H9 (cell line): ENCODE measurements at regions not wholly inside any gene's neighbourhood (a gene's known extent, or its start where the extent isn't known, plus 50 kb on each side); places are given as distances from the start of the nearest gene placed in this dataset.

Experiments
- DNase-seq: peaks from one replicate; pipeline ENCODE4 v3.0.0-alpha.2; 2017
- H2AFZ ChIP-seq: one replicate; pipeline ENCODE4 v1.6.1; 2013; ENCODE audit warnings: mild to moderate bottlenecking, low read length, control low read depth, moderate library complexity
- H2AK5ac ChIP-seq: 2 replicates; pipeline ENCODE4 v1.6.1; 2013; ENCODE audit warnings: low read length, control low read depth, mixed read lengths; ENCODE audit not compliant: insufficient read length
- H2BK120ac ChIP-seq: one replicate; pipeline ENCODE4 v1.6.1; 2013; ENCODE audit warnings: low read depth, mild to moderate bottlenecking, low read length, control low read depth, inconsistent platforms; ENCODE audit not compliant: poor library complexity, severe bottlenecking
- H2BK12ac ChIP-seq: 2 replicates; pipeline ENCODE4 v1.6.1; 2013; ENCODE audit warnings: low read length, control low read depth, mixed read lengths, low read depth; ENCODE audit not compliant: insufficient read length
- H2BK15ac ChIP-seq: 2 replicates; pipeline ENCODE4 v1.6.1; 2013; ENCODE audit warnings: low read depth, low read length, control low read depth
- H2BK20ac ChIP-seq: one replicate; pipeline ENCODE4 v1.6.1; 2013; ENCODE audit warnings: low read depth, mild to moderate bottlenecking, low read length, control low read depth, inconsistent platforms; ENCODE audit not compliant: poor library complexity, severe bottlenecking
- H2BK5ac ChIP-seq: 2 replicates; pipeline ENCODE4 v1.6.1; 2013; ENCODE audit warnings: low read length, control low read depth, mixed read lengths; ENCODE audit not compliant: insufficient read length
- H3K14ac ChIP-seq: 2 replicates; pipeline ENCODE4 v1.6.1; 2013; ENCODE audit warnings: low read length, control low read depth; ENCODE audit not compliant: insufficient read depth
- H3K18ac ChIP-seq: 2 replicates; pipeline ENCODE4 v1.6.1; 2013; ENCODE audit warnings: low read depth, mild to moderate bottlenecking, mixed read lengths, low read length, control low read depth; ENCODE audit not compliant: insufficient read length
- H3K23ac ChIP-seq: 2 replicates; pipeline ENCODE4 v1.6.1; 2013; ENCODE audit warnings: low read length, control low read depth, mixed read lengths, low read depth; ENCODE audit not compliant: insufficient read length
- H3K23me2 ChIP-seq: 2 replicates; pipeline ENCODE4 v1.6.1; 2013; ENCODE audit warnings: low read depth, mild to moderate bottlenecking, mixed read lengths, low read length, control low read depth; ENCODE audit not compliant: insufficient read length, poor library complexity, severe bottlenecking
- H3K27ac ChIP-seq: 2 replicates; pipeline ENCODE4 v1.5.1; 2013; ENCODE audit warnings: low read length, control low read depth, mixed read lengths, low read depth; ENCODE audit not compliant: insufficient read length
- H3K27me3 ChIP-seq: 2 replicates; pipeline ENCODE4 v1.6.1; 2013; ENCODE audit warnings: low read length, control low read depth, inconsistent platforms; ENCODE audit not compliant: insufficient read depth
- H3K4ac ChIP-seq: 2 replicates; pipeline ENCODE4 v1.6.1; 2013; ENCODE audit warnings: low read depth, mild to moderate bottlenecking, control low read depth, inconsistent platforms, low read length, moderate library complexity
- H3K4me1 ChIP-seq: 2 replicates; pipeline ENCODE4 v1.6.1; 2013; ENCODE audit warnings: low read length, control low read depth, inconsistent platforms; ENCODE audit not compliant: insufficient read depth
- H3K4me2 ChIP-seq: 2 replicates; pipeline ENCODE4 v1.6.1; 2013; ENCODE audit warnings: low read length, control low read depth, mixed read lengths; ENCODE audit not compliant: insufficient read length, insufficient read depth
- H3K56ac ChIP-seq: 2 replicates; pipeline ENCODE4 v1.6.1; 2013; ENCODE audit warnings: low read depth, mild to moderate bottlenecking, mixed read lengths, low read length, control low read depth; ENCODE audit not compliant: insufficient read length
- H3K79me1 ChIP-seq: 2 replicates; pipeline ENCODE4 v1.6.1; 2013; ENCODE audit warnings: low read depth, mild to moderate bottlenecking, moderate library complexity, low read length, control low read depth, inconsistent platforms; ENCODE audit not compliant: insufficient read depth, poor library complexity, severe bottlenecking
- H3K79me2 ChIP-seq: 2 replicates; pipeline ENCODE4 v1.6.1; 2013; ENCODE audit warnings: low read length, control low read depth, inconsistent platforms; ENCODE audit not compliant: insufficient read depth
- H3K9ac ChIP-seq: 2 replicates; pipeline ENCODE4 v1.6.1; 2013; ENCODE audit warnings: low read length, control low read depth, mixed read lengths; ENCODE audit not compliant: insufficient read length; ENCODE audit errors: extremely low read depth
- H3K9me3 ChIP-seq: one replicate; pipeline ENCODE4 v1.6.1; 2013; ENCODE audit warnings: low read depth, low read length, inconsistent platforms; ENCODE audit not compliant: control insufficient read depth
- H3T11ph ChIP-seq: one replicate; pipeline ENCODE4 v1.6.1; 2013; ENCODE audit warnings: mild to moderate bottlenecking, low read length, control low read depth, inconsistent platforms
- H4K20me1 ChIP-seq: one replicate; pipeline ENCODE4 v1.6.1; 2013; ENCODE audit not compliant: control insufficient read depth, insufficient read length, insufficient read depth
- H4K5ac ChIP-seq: 2 replicates; pipeline ENCODE4 v1.6.1; 2013; ENCODE audit warnings: low read depth, mild to moderate bottlenecking, mixed read lengths, low read length, control low read depth; ENCODE audit not compliant: insufficient read length
- H4K8ac ChIP-seq: replicated peaks from 2 replicates; pipeline ENCODE4 v1.6.1; 2013; ENCODE audit warnings: low read length, control low read depth, mixed read lengths, low read depth; ENCODE audit not compliant: insufficient read length
- H4K91ac ChIP-seq: 2 replicates; pipeline ENCODE4 v1.6.1; 2013; ENCODE audit warnings: low read depth, mild to moderate bottlenecking, moderate library complexity, mixed read lengths, low read length, control low read depth; ENCODE audit not compliant: insufficient read length
- H3K27ac Mint-ChIP-seq, 3 experiments: 2 replicates in 2 of 3; 3 replicates in 1 of 3; pipeline ENCODE4 v1.8.0; 2020 to 2021; ENCODE audit warnings: mixed read lengths in 3 of 3, mild to moderate bottlenecking in 1 of 3, moderate library complexity in 1 of 3
- H3K27me3 Mint-ChIP-seq: 2 replicates; pipeline ENCODE4 v1.8.0; 2021; ENCODE audit warnings: low read depth, mild to moderate bottlenecking, moderate library complexity, mixed read lengths
- H3K36me3 Mint-ChIP-seq, 3 experiments: 2 replicates in 2 of 3; 3 replicates in 1 of 3; pipeline ENCODE4 v1.8.0; 2020 to 2021; ENCODE audit warnings: low read depth in 3 of 3, mixed read lengths in 3 of 3; ENCODE audit not compliant: insufficient read depth in 1 of 3
- H3K4me1 Mint-ChIP-seq, 2 experiments: 2 replicates each; pipeline ENCODE4 v1.8.0; 2020; ENCODE audit warnings: mixed read lengths in 2 of 2
- H3K4me3 Mint-ChIP-seq, 2 experiments: 2 replicates in 1 of 2; 3 replicates in 1 of 2; pipeline ENCODE4 v1.8.0; 2020 to 2021; ENCODE audit warnings: mild to moderate bottlenecking in 2 of 2, mixed read lengths in 2 of 2, moderate library complexity in 1 of 2
- H3K9me3 Mint-ChIP-seq, 2 experiments: 2 replicates in 1 of 2; 3 replicates in 1 of 2; pipeline ENCODE4 v1.8.0; 2020; ENCODE audit warnings: mild to moderate bottlenecking in 2 of 2, mixed read lengths in 2 of 2, moderate library complexity in 1 of 2
- WGBS: extraction: QIAGEN DNeasy Blood & Tissue Kit; methylation state at CpG from one replicate; pipeline ENCODE4 v1.1.7; 2013; ENCODE audit warnings: missing lambda C conversion rate, low lambda C conversion rate, mixed read lengths; ENCODE audit not compliant: insufficient read length; ENCODE audit errors: extremely low coverage; 5-methylcytosine and 5-hydroxymethylcytosine counted together
- TF ChIP-seq, protein P1 (sequence below): fragments of 200-600 bp; sonication (generic); conservative IDR thresholded peaks from 3 replicates; pipeline ENCODE4 v1.8.0; 2021; ENCODE audit warnings: antibody characterized with exemption, mild to moderate bottlenecking

DNA sequence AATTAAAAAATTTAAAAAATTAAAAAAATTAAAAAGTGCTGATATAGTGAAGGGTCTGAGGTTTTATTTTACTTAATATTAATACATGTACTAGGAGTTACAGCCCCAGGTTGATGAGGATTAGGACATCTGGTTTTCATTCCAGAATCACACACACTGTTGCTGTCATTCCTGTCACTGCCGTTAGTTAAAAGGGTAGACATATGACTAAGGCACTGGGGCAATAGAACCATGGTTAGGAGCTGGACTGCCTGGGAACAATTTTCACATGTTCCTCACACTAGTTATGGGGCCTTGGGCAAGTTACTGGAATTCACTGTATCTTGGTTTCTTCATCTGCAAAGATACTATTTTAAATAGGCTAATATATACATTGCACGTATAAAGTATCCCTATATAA is 191.8 kb upstream of the DPYD start:
- H3K27ac ChIP-seq = no peak overlapping the region
- Mint-ChIP-seq H3K4me3 (no peak overlapping the region), H3K36me3 (peaks cover 2 to 9% (median 4%) of the 10 kb centered on the region in 3 experiments; a peak in 5 of 7 replicates)

More for the DNA sequence above, 191.8 kb upstream of the DPYD start:
- no peak overlapping the region for H3K4me2 ChIP-seq
- H3T11ph ChIP-seq = no peak overlapping the region
- H4K5ac ChIP-seq = no peak overlapping the region
- no peaks in the 10 kb centered on the region for H3K79me2 ChIP-seq
- TF ChIP-seq, protein P1, sequence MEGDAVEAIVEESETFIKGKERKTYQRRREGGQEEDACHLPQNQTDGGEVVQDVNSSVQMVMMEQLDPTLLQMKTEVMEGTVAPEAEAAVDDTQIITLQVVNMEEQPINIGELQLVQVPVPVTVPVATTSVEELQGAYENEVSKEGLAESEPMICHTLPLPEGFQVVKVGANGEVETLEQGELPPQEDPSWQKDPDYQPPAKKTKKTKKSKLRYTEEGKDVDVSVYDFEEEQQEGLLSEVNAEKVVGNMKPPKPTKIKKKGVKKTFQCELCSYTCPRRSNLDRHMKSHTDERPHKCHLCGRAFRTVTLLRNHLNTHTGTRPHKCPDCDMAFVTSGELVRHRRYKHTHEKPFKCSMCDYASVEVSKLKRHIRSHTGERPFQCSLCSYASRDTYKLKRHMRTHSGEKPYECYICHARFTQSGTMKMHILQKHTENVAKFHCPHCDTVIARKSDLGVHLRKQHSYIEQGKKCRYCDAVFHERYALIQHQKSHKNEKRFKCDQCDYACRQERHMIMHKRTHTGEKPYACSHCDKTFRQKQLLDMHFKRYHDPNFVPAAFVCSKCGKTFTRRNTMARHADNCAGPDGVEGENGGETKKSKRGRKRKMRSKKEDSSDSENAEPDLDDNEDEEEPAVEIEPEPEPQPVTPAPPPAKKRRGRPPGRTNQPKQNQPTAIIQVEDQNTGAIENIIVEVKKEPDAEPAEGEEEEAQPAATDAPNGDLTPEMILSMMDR = no peak
- no peaks in the 10 kb centered on the region for H3K9me3 ChIP-seq
- peaks cover 9% of the 10 kb centered on the region in 2 experiments for H3K9me3 Mint-ChIP-seq
- H3K9ac ChIP-seq = no peak overlapping the region
- no peak overlapping the region for H2BK15ac ChIP-seq
- H3K18ac ChIP-seq = no peak overlapping the region
- no peak overlapping the region for H4K8ac ChIP-seq
- no peak overlapping the region for H2AK5ac ChIP-seq
- no peak overlapping the region for H2BK12ac ChIP-seq
- no peaks in the 10 kb centered on the region for H3K4me1 Mint-ChIP-seq
- H3K56ac ChIP-seq = no peak overlapping the region
- H4K91ac ChIP-seq = no peak overlapping the region
- H3K79me1 ChIP-seq = no peaks in the 10 kb centered on the region
- H3K4ac ChIP-seq = no peak overlapping the region
- H2AFZ ChIP-seq = no peak overlapping the region
- H3K14ac ChIP-seq = no peak overlapping the region
- H2BK5ac ChIP-seq = no peak overlapping the region
- H3K27me3 ChIP-seq = no peaks in the 10 kb centered on the region
- no peaks in the 10 kb centered on the region for H3K27me3 Mint-ChIP-seq
- no CpG with 5 or more reads among the region's 2 CpGs for WGBS
- no peak overlapping the region for H3K23ac ChIP-seq
- no peak overlapping the region for H2BK20ac ChIP-seq
- no peak overlapping the region for H2BK120ac ChIP-seq
- no peaks in the 10 kb centered on the region for H4K20me1 ChIP-seq
- DNase-seq = no peak
- H3K23me2 ChIP-seq = no peaks in the 10 kb centered on the region
- no peak overlapping the region for H3K27ac Mint-ChIP-seq
- H3K4me1 ChIP-seq = no peaks in the 10 kb centered on the region
